Liver (tissue), 3 donors: ENCODE measurements at regions not wholly inside any gene's neighbourhood (a gene's known extent, or its start where the extent isn't known, plus 50 kb on each side); places are given as distances from the start of the nearest gene placed in this dataset.

ENCODE experiments used
- CTCF ChIP-seq: fragments of 150-350 bp; IDR thresholded peaks from 2 replicates; pipeline ENCODE4 v1.5.1; 2017; ENCODE audit warnings: improper control_type of control experiment, low read depth, low read length; ENCODE audit not compliant: missing input control
- FOXA1 ChIP-seq: IDR thresholded peaks from 2 replicates; pipeline ENCODE4 v1.6.1; 2016; ENCODE audit warnings: antibody characterized with exemption
- FOXA2 ChIP-seq: IDR thresholded peaks from 2 replicates; pipeline ENCODE4 v1.6.1; 2016; ENCODE audit warnings: antibody characterized with exemption
- GABPA ChIP-seq, 2 donors: IDR thresholded peaks in 1 of 2; conservative IDR thresholded peaks in 1 of 2; 2 replicates each; pipeline ENCODE4 v1.6.1; 2016; ENCODE audit warnings: antibody characterized with exemption in 2 of 2, mild to moderate bottlenecking in 1 of 2, moderate library complexity in 1 of 2
- JUND ChIP-seq, 2 donors: IDR thresholded peaks; 2 replicates each; pipeline ENCODE4 v1.6.1; 2016; ENCODE audit warnings: antibody characterized with exemption in 2 of 2
- MAX ChIP-seq: IDR thresholded peaks from 2 replicates; pipeline ENCODE4 v1.6.1; 2016; ENCODE audit warnings: antibody characterized with exemption
- RAD21 ChIP-seq, 2 donors: IDR thresholded peaks; 2 replicates each; pipeline ENCODE4 v1.6.1; 2016; ENCODE audit warnings: antibody characterized with exemption in 2 of 2, mild to moderate bottlenecking in 2 of 2
- ZBTB33 ChIP-seq: IDR thresholded peaks from 2 replicates; pipeline ENCODE4 v1.6.1; 2016; ENCODE audit warnings: antibody characterized with exemption
- donor health status: healthy.
- donor health status: healthy.

GRCh38 chr5:73292816-73293459 lies 119.9 kb downstream of the TMEM174 start:
- TF ChIP-seq CTCF (no peak), MAX (no peak), JUND (IDR thresholded peaks at IDR 0.05) (no peak), FOXA2 (no peak), ZBTB33 (no peak), GABPA (IDR thresholded peaks at IDR 0.05 in 1 of 2, conservative IDR thresholded peaks at IDR 0.05 in 1 of 2) (no peak), FOXA1 (no peak), RAD21 (IDR thresholded peaks at IDR 0.05) (no peak)
